ENCODE measurements at regions not wholly inside any gene's neighbourhood (a gene's known extent, or its start where the extent isn't known, plus 50 kb on each side); places are given as distances from the start of the nearest gene placed in this dataset.

DNA sequence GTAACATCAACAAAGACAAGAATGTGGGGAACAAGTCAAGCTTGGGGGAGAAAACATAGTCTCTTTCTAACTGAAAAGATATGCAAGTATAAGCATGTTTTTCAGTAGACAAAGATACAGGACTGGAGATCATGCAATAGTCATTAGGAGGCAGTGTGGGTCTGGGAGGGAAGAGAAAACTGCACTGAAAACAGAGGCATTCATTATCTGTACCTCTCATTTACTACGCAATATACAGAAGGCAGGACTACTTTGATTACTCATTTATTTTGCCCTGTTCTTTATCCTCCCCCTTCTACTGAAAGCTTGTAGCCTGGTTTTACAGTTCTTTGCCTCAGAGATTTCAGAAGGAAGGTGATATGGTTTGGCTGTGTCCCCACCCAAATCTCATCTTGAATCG is 341.2 kb downstream of the CRPPA start:
- TF ChIP-seq, protein P1, sequence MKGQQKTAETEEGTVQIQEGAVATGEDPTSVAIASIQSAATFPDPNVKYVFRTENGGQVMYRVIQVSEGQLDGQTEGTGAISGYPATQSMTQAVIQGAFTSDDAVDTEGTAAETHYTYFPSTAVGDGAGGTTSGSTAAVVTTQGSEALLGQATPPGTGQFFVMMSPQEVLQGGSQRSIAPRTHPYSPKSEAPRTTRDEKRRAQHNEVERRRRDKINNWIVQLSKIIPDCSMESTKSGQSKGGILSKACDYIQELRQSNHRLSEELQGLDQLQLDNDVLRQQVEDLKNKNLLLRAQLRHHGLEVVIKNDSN (IDR thresholded peaks at IDR 0.05), result no peak
- TF ChIP-seq CEBPB (IDR thresholded peaks at IDR 0.05) (no peak), EGR1 (IDR thresholded peaks at IDR 0.05) (no peak), ZBTB7A (IDR thresholded peaks at IDR 0.05; ENCODE audit: low read depth) (no peak), TEAD4 (IDR thresholded peaks at IDR 0.05) (no peak), NFIC (IDR thresholded peaks at IDR 0.05) (no peak), TCF12 (IDR thresholded peaks at IDR 0.05; ENCODE audit: low read depth) (no peak), FOXM1 (IDR thresholded peaks at IDR 0.05; ENCODE audit: borderline replicate concordance, low read depth) (no peak), YY1 (IDR thresholded peaks at IDR 0.05; ENCODE audit: low read depth) (no peak)

DNA sequence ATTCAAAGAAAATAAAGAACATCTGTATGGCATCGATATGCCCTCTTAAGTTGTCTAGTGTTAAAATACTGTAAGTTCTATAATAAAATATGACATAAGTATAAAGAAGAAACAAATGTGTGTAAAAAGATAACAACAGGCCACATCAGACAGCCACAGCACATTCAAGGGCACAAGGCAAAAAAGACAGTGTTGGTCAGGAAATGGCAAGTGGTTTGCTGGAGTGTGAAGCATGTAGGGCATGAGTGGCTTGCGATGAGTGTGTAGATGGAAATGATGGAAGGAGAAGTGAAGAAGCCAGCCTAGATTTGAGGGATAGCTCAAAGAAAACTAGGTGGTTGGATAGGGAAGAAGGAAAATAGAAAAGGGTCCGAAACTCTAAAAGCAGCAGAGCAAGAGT is 341.6 kb downstream of the CRPPA start:
- TF ChIP-seq TAF1 (IDR thresholded peaks at IDR 0.05; ENCODE audit: low read depth), result no peak
- TF ChIP-seq FOXM1 (IDR thresholded peaks at IDR 0.05; ENCODE audit: borderline replicate concordance, low read depth), result no peak
- TF ChIP-seq TEAD4 (IDR thresholded peaks at IDR 0.05), result no peak
- TF ChIP-seq, protein P2, sequence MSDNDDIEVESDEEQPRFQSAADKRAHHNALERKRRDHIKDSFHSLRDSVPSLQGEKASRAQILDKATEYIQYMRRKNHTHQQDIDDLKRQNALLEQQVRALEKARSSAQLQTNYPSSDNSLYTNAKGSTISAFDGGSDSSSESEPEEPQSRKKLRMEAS (IDR thresholded peaks at IDR 0.05), result no peak
- TF ChIP-seq EGR1 (IDR thresholded peaks at IDR 0.05), result no peak
- no peak for TF ChIP-seq RAD21 (IDR thresholded peaks at IDR 0.05; ENCODE audit: low read depth)
- TF ChIP-seq, protein P3, sequence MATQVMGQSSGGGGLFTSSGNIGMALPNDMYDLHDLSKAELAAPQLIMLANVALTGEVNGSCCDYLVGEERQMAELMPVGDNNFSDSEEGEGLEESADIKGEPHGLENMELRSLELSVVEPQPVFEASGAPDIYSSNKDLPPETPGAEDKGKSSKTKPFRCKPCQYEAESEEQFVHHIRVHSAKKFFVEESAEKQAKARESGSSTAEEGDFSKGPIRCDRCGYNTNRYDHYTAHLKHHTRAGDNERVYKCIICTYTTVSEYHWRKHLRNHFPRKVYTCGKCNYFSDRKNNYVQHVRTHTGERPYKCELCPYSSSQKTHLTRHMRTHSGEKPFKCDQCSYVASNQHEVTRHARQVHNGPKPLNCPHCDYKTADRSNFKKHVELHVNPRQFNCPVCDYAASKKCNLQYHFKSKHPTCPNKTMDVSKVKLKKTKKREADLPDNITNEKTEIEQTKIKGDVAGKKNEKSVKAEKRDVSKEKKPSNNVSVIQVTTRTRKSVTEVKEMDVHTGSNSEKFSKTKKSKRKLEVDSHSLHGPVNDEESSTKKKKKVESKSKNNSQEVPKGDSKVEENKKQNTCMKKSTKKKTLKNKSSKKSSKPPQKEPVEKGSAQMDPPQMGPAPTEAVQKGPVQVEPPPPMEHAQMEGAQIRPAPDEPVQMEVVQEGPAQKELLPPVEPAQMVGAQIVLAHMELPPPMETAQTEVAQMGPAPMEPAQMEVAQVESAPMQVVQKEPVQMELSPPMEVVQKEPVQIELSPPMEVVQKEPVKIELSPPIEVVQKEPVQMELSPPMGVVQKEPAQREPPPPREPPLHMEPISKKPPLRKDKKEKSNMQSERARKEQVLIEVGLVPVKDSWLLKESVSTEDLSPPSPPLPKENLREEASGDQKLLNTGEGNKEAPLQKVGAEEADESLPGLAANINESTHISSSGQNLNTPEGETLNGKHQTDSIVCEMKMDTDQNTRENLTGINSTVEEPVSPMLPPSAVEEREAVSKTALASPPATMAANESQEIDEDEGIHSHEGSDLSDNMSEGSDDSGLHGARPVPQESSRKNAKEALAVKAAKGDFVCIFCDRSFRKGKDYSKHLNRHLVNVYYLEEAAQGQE (IDR thresholded peaks at IDR 0.05; ENCODE audit: low read depth), result no peak
- TF ChIP-seq EP300 (IDR thresholded peaks at IDR 0.05; ENCODE audit: borderline replicate concordance), result no peak
- no peak for TF ChIP-seq YY1 (IDR thresholded peaks at IDR 0.05; ENCODE audit: low read depth)

DNA sequence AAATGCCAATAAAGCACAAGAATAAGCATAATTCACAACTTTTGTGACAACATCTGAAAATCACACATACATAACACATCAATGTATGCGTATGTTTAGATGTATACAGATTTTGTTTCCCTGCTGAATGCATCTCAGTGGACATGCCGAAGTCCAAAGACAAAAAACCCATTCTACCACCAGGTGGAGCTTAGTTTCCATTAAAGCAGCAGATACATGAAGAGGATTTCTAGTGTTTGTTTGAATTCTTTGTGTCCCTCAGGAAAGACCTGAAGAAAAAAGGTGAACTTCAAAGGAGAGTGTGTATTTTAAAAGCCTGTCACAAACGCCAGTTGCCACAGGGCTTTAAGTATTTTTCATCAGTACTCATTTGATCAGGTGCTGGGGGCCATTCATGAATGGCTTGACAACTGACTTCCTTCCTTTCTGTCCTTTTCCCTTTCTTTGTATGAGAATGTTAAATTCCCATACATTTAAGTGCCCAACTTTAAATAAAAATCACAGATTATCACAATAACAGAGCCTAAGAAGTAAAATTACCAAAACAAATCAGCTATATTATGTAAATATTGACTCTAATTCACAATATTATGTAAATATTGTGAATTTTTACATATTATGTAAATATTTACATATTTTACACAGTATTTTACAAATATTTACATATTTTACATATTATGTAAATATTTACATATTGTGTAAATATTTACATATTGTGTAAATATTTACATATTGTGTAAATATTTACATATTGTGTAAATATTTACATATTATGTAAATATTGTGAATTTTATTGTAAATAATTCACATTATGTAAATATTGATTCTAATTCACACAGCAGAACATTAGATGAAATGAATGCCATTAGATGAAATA is 343.0 kb downstream of the CRPPA start:
- TF ChIP-seq CEBPB (IDR thresholded peaks at IDR 0.05) (no peak), RAD21 (IDR thresholded peaks at IDR 0.05; ENCODE audit: low read depth) (peak; percentile 94), TCF12 (IDR thresholded peaks at IDR 0.05; ENCODE audit: low read depth) (no peak)

DNA sequence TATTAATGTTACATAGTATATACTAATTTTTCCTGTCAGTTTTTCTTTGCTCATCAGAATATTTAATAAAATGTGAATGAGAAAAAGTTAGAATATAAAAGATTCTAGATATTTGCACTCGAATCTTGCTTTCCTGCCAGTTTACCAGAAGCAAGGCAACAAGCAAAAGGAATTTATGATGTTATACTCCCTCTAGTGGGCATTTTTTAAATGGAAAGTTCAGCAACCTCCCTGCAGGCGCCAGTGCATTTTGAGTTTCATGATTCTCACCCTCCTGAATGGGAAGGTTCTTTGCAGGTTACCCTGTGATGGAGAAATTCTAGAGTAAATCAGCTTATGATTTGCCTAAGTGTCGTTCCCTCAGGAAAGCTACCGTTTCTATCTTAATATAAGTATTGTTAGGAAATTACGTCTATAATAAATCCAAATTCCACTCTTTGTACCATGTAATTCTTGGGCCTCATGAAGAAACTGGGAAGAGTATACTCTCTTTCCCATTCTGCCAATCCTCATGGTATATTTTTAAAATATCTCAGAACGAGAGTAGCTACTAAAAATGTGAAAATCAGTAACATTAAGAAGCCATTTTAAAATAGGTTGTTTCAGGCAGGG is 350.0 kb downstream of the CRPPA start:
- TF ChIP-seq, protein P1 (IDR thresholded peaks at IDR 0.05), result no peak
- TF ChIP-seq RAD21 (IDR thresholded peaks at IDR 0.05; ENCODE audit: low read depth) (peak; percentile 81), TAF1 (IDR thresholded peaks at IDR 0.05; ENCODE audit: low read depth) (no peak)

DNA sequence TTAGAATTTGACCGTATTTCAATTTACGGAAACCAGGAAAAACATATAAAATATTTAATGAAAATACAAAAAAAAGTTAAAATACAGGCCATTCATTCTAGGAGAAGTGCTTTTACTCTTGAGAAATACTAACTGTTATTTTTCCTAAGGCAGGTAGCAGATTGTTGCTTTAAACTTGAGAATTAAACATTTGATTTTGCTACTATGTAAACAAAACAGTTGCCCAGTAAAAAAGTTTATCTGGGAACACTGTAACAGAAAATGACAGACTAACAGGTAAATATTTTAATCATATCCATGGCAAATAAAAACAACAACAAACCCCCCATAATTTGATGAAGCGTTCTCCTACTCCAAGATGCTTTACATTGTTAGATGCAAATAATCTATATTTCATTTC is 350.5 kb downstream of the CRPPA start:
- TF ChIP-seq YY1 (IDR thresholded peaks at IDR 0.05; ENCODE audit: low read depth) (no peak), FOXM1 (IDR thresholded peaks at IDR 0.05; ENCODE audit: borderline replicate concordance, low read depth) (no peak), EGR1 (IDR thresholded peaks at IDR 0.05) (no peak), TEAD4 (IDR thresholded peaks at IDR 0.05) (no peak), CREB1 (IDR thresholded peaks at IDR 0.05; ENCODE audit: low read depth) (no peak), NFIC (IDR thresholded peaks at IDR 0.05) (no peak), TAF1 (IDR thresholded peaks at IDR 0.05; ENCODE audit: low read depth) (no peak), ZBTB7A (IDR thresholded peaks at IDR 0.05; ENCODE audit: low read depth) (no peak), RAD21 (IDR thresholded peaks at IDR 0.05; ENCODE audit: low read depth) (no peak), CEBPB (IDR thresholded peaks at IDR 0.05) (no peak), EP300 (IDR thresholded peaks at IDR 0.05; ENCODE audit: borderline replicate concordance) (no peak), TCF12 (IDR thresholded peaks at IDR 0.05; ENCODE audit: low read depth) (no peak)
- TF ChIP-seq, protein P3 (IDR thresholded peaks at IDR 0.05; ENCODE audit: low read depth), result no peak
- TF ChIP-seq, protein P2 (IDR thresholded peaks at IDR 0.05), result no peak
- TF ChIP-seq, protein P1 (IDR thresholded peaks at IDR 0.05), result no peak
